ENCODE measurements at regions not wholly inside any gene's neighbourhood (a gene's known extent, or its start where the extent isn't known, plus 50 kb on each side); places are given as distances from the start of the nearest gene placed in this dataset.

- TF ChIP-seq CTCF (IDR thresholded peaks at IDR 0.05) = no peak
- TF ChIP-seq POLR2A (IDR thresholded peaks at IDR 0.05) = no peak
Measured at GRCh38 chr21:14013056-14013603, 197.6 kb downstream of the LIPI start.

Data from prostate gland (tissue), 2 donors.